Hematopoietic multipotent progenitor cell treated with erythropoietin and hydrocortisone succinate and interleukin-3 and kit ligand, for 4 days (in vitro differentiated cells): ENCODE measurements at regions not wholly inside any gene's neighbourhood (a gene's known extent, or its start where the extent isn't known, plus 50 kb on each side); places are given as distances from the start of the nearest gene placed in this dataset.

Experiments
- DNase-seq: peaks from one replicate; pipeline ENCODE4 v3.0.0-alpha.2; 2015

GRCh38 chr5:44868541-44868940, 59.8 kb downstream of the MRPS30 start:
- DNase-seq: no peak

GRCh38 chr5:44869928-44870327, 61.2 kb downstream of the MRPS30 start:
- DNase-seq: no peak

- no peak for DNase-seq
Observed at GRCh38 chr5:44870430-44870829, 61.7 kb downstream of the MRPS30 start.

DNA sequence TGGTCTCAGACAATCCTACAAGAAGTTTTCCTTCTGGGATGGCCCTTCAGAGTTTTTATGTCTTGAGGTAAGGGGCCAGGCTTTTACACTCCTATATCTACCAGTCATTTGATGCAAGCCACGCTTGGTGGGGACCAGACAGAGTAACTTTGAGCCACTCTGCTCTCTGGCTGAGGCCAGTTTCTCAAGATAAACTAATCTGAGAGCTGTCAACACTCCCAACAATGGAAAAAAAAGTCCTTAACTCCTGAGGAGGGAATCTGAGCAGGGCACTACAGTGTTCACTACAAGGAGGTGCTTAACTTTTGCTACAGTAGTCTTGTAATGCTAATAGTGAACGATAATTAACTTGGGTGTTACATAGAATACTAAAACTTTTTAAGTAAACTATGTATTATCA, 62.7 kb downstream of the MRPS30 start:
- DNase-seq: no peak

DNA sequence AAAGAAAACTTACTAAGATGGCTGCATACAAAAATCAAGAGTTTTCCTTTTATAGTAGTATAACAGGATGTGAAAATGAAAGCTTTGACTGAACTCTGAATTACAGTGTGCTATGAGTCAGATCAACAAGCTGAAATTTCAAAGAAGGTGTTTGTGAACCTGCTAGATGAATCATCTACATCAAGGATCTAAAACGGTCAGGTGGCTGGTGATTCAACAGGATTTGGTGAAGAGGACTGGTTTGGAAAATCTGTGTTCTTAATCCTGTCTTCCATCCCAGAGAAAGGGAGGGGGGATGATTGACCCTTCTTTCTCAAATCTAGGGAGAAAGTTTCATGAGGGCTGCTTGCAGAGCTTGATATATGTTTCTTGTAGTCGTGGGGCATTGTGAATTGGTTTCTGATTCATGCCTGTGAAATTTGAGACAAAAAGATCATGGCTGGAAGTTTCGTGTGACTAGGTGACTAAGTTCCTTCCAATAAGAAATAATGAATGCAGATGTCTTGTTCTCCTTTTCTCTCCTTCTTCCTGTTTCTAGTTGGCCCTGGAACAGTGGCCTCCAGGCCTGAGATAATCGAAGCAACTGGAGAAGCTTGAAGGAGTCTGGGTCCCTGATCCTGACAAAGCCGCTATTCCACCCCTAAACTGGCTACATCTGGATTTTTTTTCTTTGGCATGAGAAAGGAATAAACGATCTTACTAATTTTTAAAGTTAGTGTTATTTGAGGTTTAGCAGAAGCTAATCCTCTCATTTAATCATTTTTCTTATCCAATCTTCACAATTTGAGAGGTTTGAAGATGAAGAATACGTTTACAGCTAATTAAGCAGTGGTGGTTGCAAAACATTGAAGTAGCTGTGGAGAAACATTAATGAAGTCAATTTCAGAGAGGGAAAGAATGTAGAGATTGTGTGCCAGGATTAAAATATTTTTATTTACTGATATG, 67.2 kb downstream of the MRPS30 start:
- no peak for DNase-seq

DNA sequence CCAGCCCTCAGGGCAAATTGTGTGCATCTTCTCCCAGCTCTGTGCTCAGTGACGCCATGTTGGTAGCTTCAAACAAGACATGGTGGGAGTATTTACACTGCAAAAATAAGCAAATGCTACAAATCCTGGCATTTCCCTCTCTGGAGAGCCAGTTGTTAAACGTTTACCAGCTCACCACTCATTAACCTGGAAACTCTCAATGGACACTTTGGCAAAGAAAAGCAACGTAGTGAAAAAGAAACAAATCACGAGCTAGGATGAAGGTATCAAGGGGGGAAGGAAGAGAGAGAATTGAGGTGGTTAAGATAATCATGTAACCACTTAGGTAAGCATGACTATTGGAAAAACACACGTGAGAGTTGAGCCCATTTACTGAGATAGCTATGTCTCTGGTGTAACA, 72.5 kb downstream of the MRPS30 start:
- no peak for DNase-seq

DNA sequence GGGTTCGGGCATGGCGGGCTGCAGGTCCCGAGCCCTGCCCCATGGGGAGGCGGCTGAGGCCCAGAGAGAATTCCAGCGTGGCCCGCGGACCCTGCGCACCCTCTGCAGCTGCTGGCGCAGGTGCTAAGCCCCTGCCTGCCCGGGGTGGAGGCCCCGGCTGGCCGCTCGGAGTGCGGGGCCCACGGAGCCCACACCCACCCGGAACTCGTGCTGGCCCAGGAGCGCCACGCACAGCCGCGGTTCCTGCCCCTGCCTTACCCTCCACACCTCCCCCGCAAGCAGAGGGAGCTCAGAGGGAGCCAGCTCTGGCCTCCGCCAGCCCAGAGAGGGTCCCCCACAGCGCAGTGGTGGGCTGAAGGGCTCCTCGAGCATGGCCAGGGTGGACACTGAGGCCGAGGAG, 75.3 kb downstream of the MRPS30 start:
- DNase-seq: no peak

DNA sequence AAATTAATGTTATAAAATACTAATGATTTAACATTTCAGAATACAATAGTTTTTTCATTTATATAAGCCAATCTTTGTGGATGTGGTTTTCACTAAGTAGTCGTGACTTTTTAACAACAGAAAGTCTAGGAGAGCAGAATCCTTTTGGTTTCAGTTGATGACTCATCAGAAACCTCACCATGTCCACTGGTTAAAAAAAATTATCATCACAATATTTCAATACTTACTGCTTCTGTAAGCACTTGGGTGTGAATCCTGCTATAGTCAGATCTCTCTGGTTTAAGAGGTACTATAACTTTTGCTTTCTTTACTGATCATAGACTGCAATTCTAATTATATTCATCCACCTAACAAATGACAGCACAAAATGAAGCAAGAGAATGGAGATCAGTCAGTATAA, 77.2 kb downstream of the MRPS30 start:
- DNase-seq: no peak

DNA sequence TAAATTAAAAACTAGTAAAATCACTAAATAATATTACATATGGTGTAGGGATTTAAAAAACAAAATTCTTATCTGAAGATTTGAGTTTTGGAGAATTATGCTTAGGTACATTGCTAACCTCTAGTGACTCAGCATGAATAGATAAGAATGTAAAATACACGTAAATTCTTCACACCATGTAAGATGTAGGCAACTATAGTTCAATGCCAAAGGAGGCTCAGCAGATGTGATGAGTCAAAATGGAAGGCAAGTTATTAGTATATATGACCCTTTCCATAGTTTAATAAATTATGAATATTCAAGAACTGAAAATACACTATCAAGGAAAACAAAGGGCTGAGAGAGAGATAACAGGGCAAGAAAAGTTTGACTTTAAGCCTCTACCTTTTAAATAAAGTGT, 79.0 kb downstream of the MRPS30 start:
- no peak for DNase-seq

DNA sequence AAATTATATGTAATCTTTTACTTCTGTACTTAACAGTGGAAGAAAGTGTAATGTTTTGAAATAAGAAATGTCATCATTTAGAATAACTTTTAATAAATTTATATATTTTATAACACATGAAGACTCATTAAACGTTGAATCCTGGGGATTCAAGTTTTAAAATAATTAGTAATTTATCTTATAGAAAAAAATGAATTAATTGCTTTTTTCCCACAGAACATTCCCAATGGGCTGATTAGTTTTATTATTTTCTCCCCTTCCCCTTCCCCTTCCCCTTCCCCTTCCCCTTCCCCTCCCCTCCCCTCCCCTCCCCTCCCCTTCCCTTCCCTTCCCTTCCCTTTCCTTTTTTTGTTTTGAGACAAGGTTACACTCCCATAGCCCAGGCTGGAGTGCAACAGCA, 79.7 kb downstream of the MRPS30 start:
- no peak for DNase-seq

GRCh38 chr5:44891116-44891515, 82.4 kb downstream of the MRPS30 start:
- DNase-seq: no peak

GRCh38 chr5:44900273-44900954, 91.7 kb downstream of the MRPS30 start:
- DNase-seq: no peak

GRCh38 chr5:44907396-44907795, 98.6 kb downstream of the MRPS30 start:
- DNase-seq: no peak

GRCh38 chr5:44909004-44909403, 100.3 kb downstream of the MRPS30 start:
- DNase-seq: no peak

- no peak for DNase-seq
Observed at GRCh38 chr5:44911501-44911900, 102.8 kb downstream of the MRPS30 start.

- no peak for DNase-seq
Observed at GRCh38 chr5:44914221-44914620, 105.5 kb downstream of the MRPS30 start.

DNA sequence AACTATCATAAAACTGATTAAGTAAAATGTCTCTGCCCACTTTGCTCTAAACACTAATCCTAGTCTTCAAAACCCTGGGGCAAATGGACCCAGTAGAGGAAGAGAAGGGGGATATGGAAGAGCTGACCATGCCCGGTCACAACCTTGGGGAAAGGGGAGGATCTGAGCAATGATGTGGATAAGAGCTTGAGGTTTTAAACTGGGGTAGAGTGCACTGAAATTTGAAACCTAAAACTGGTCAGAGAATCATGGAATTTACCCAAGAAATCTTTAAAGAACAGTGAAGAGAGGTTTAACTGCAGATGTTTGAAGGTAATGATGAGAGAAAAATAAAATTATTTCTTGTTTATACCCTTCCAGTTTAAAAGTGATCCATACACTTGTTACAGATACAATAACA, 110.8 kb downstream of the MRPS30 start:
- no peak for DNase-seq

DNA sequence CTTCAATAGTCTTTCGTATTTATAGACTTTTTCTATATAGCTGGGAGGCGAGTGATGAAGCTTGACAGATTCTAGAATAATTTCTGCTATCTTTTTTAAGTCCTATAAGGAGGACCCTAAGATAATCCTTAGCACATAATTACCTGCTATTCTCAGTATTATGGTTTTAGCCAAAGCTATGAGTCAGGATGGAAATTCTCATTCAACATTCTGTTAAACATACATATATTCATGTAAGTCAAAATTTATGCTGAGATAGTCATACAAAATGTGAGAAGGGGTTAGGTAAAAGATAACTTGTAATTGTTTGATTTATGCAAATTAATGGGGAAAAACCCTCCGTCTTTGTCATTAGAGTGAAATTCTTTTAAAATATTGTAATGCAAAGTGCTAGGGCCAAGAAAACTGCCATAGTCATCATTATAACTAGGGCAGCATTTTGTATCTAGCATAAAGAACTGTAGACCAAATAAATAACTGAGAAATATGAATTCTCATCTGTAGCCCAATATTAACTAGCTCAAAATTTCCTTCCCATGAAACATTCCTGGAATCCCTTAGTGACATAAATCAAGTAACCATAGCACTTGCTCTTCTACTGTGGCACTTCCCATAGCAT, 118.5 kb downstream of the MRPS30 start:
- no peak for DNase-seq

GRCh38 chr5:44932922-44933585, 124.3 kb downstream of the MRPS30 start:
- no peak for DNase-seq

- no peak for DNase-seq
Observed at GRCh38 chr5:44933686-44934085, 124.9 kb downstream of the MRPS30 start.

GRCh38 chr5:44935262-44935661, 126.5 kb downstream of the MRPS30 start:
- no peak for DNase-seq

DNA sequence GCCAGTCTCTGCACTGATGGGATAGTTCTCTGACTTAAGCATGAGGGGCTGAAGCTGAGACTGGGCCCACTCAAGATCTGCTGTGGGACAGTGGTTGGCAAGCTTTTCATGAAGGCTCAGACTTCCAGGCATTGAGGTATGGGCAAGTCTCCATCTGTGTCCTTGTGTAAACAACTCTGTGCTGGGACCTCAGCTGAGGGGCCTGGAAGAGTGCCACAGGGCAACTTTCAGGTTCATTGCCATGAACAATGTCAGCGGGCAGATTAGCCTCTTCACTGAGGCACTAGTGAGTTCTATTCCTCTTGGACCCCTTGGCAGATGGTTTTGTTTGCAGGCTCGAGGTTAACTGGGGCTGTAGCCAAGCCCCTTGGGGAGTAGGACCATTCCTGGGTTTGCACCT, 127.1 kb downstream of the MRPS30 start:
- no peak for DNase-seq

GRCh38 chr5:44942524-44943001, 133.8 kb downstream of the MRPS30 start:
- no peak for DNase-seq
